Erythroblast (primary cell): ENCODE measurements at regions not wholly inside any gene's neighbourhood (a gene's known extent, or its start where the extent isn't known, plus 50 kb on each side); places are given as distances from the start of the nearest gene placed in this dataset.

ENCODE experiments used
- GATA1 ChIP-seq: IDR thresholded peaks from 2 replicates; pipeline ENCODE4 v1.6.1; 2011; ENCODE audit warnings: low read depth, mild to moderate bottlenecking, control low read depth, low read length, moderate library complexity
- POLR2A ChIP-seq: IDR thresholded peaks from 2 replicates; pipeline ENCODE4 v1.6.1; 2011; ENCODE audit warnings: mild to moderate bottlenecking, low read length

DNA sequence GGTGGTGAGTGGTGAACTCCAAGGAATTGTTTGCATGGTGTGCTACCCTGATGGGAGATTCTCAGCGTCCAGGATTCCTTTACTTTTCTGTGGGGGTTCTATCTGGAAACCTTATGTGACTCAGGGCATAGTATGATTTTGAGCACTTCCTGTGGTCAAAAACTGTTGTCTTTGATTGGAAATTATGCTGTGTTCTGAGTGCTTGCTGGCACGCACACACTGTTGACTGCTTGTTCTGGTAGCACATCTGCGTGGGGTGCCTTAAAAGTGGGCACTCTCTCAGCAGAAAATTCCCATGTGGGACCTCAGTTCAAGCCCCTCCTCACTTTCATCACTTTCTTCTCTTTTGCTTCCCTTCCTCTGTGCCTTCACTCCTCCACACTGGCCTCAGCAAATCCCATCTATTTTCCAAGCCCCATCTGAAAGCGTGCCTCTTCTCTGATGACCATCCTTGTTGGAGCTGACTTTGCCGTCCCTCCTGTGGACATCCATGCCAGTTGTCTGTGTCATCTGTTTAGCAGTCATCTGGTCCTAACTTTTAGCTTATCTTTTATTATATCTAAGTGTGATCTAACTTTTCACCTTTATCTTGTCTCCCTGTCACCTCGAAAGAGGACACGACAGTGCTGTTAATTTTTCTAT is 56.4 kb upstream of the NPAS1 start:
- TF ChIP-seq POLR2A (no peak), GATA1 (no peak)
